ENCODE measurements at regions not wholly inside any gene's neighbourhood (a gene's known extent, or its start where the extent isn't known, plus 50 kb on each side); places are given as distances from the start of the nearest gene placed in this dataset.
"Not testable (repeated sequence)": the region's sequence is repeated elsewhere in the genome, so short reads cannot be mapped to it uniquely, and the experiment has no call there.

GRCh38 chr16:65312071-65312470, 190.2 kb upstream of the CDH11 start:
- DNase-seq: no peak

- DNase-seq: not testable (repeated sequence)
These were observed 188.6 kb upstream of the CDH11 start for GRCh38 chr16:65310491-65310890.

- DNase-seq: peak; percentile 57
These were observed 187.5 kb upstream of the CDH11 start for GRCh38 chr16:65309354-65309753.

GRCh38 chr16:65308506-65308905, 186.6 kb upstream of the CDH11 start:
- no peak for DNase-seq

- no peak for DNase-seq
These were observed 185.4 kb upstream of the CDH11 start for GRCh38 chr16:65307286-65307685.

- DNase-seq: no peak
These were observed 184.9 kb upstream of the CDH11 start for GRCh38 chr16:65306722-65307121.

- no peak for DNase-seq
These were observed 184.4 kb upstream of the CDH11 start for GRCh38 chr16:65306300-65306699.

- peak; percentile 68 for DNase-seq
These were observed 183.6 kb upstream of the CDH11 start for GRCh38 chr16:65305266-65305959.

- DNase-seq: no peak
These were observed 179.2 kb upstream of the CDH11 start for GRCh38 chr16:65301029-65301428.

- no peak for DNase-seq
These were observed 175.6 kb upstream of the CDH11 start for GRCh38 chr16:65297453-65297852.

- DNase-seq: no peak
These were observed 173.7 kb upstream of the CDH11 start for GRCh38 chr16:65295527-65295926.

- DNase-seq: no peak
These were observed 172.8 kb upstream of the CDH11 start for GRCh38 chr16:65294708-65295107.

GRCh38 chr16:65294165-65294564, 172.3 kb upstream of the CDH11 start:
- peak; percentile 41 for DNase-seq

- no peak for DNase-seq
These were observed 167.2 kb upstream of the CDH11 start for GRCh38 chr16:65289022-65289421.

- no peak for DNase-seq
These were observed 165.4 kb upstream of the CDH11 start for GRCh38 chr16:65287307-65287706.

- no peak for DNase-seq
These were observed 163.5 kb upstream of the CDH11 start for GRCh38 chr16:65285128-65286048.

- no peak for DNase-seq
These were observed 162.8 kb upstream of the CDH11 start for GRCh38 chr16:65284626-65285025.

GRCh38 chr16:65283181-65283651, 161.4 kb upstream of the CDH11 start:
- DNase-seq: peak; percentile 37

GRCh38 chr16:65281586-65281985, 159.7 kb upstream of the CDH11 start:
- peak; percentile 50 for DNase-seq

GRCh38 chr16:65280845-65281512, 159.1 kb upstream of the CDH11 start:
- DNase-seq: peak; percentile 5

GRCh38 chr16:65279576-65279975, 157.7 kb upstream of the CDH11 start:
- DNase-seq: no peak

- no peak for DNase-seq
These were observed 157.0 kb upstream of the CDH11 start for GRCh38 chr16:65278874-65279273.

GRCh38 chr16:65274566-65274965, 152.7 kb upstream of the CDH11 start:
- no peak for DNase-seq
